ENCODE measurements at regions not wholly inside any gene's neighbourhood (a gene's known extent, or its start where the extent isn't known, plus 50 kb on each side); places are given as distances from the start of the nearest gene placed in this dataset.
A peak's percentile ranks its signal among the peaks of the same experiment; 100 is the strongest.

DNA sequence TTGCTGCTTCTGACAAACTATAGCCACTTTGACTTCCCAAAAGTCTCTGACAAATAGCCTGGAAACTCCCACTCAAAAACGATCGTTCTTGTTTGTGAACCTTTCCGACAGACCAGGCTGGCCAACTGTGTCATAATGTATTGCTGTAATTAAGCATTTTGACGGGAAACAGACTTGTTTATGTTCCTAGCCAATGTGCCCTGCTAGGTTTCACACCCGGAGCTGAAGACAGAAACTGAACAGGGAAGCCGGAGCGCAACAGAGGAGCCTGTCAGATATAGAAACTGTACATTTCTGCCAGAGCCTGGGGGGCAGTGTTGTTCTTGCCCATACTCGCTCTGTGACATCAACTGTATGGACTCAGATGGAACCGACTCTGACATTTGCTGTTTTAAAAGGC lies 55.3 kb upstream of the C7orf33 start (continued):
- no peak for TF ChIP-seq GABPA (IDR thresholded peaks at IDR 0.05; ENCODE audit: low read depth)

DNA sequence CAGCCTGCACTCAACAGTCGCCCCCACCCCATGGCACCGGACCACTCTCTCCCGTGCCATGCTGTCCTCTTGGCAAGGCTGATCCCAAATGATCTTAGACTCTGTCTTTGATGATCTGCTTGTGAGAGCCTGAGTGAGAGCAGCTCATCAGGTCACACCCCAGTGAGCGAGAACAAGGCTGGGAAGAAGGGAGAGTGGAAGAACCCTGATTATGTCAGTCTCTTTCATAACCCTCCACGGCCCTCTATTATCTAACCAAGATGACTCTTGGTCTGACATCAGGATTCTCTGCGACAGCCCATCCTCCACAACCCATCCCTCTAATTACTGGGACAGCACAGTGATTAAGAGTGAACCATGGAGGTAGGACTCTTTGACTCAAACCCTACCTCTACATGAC lies 53.1 kb upstream of the C7orf33 start:
- no peaks in the 10 kb centered on the region for H3K27me3 ChIP-seq (ENCODE audit: insufficient read depth)
- WGBS (ENCODE audit: low lambda C conversion rate) = 86% methylated on average over 6 of the region's 6 CpGs
- no peak overlapping the region for H3K9ac ChIP-seq
- H3K27ac ChIP-seq (ENCODE audit: low read depth in 2 of 2, low read length in 1 of 2) = no peak overlapping the region
- no peak for DNase-seq
- H2AFZ ChIP-seq (ENCODE audit: low read depth) = no peak overlapping the region
- H3K4me2 ChIP-seq = no peak overlapping the region
- ChIA-PET POLR2A (no interaction called here), CTCF (interaction anchor here (1.0 to 3.1 kb wide), 3 partner anchors 10 to 38 kb away, joined by 3 to 18 read pairs (median 5); no protein-coding TSS in a partner anchor)
- H3K9me3 ChIP-seq = no peaks in the 10 kb centered on the region
- peaks cover 11% of the 10 kb centered on the region in 2 experiments; a peak in 3 of 4 replicates for H3K4me1 ChIP-seq (ENCODE audit: control insufficient read depth in 1 of 2, insufficient read depth in 2 of 2, low read depth in 1 of 2, low read length in 1 of 2)
- TF ChIP-seq RXRA (IDR thresholded peaks at IDR 0.05; ENCODE audit: borderline replicate concordance, low read depth) (no peak), SMC3 (IDR thresholded peaks at IDR 0.05; ENCODE audit: low read depth, low read length) (no peak), TEAD4 (IDR thresholded peaks at IDR 0.05; ENCODE audit: borderline replicate concordance, insufficient read depth) (no peak), FOSL2 (IDR thresholded peaks at IDR 0.05; ENCODE audit: borderline replicate concordance, low read depth) (no peak), EZH2phosphoT487 (IDR thresholded peaks at IDR 0.05; ENCODE audit: borderline replicate concordance, low read depth) (no peak), NFIC (IDR thresholded peaks at IDR 0.05; ENCODE audit: borderline replicate concordance) (no peak), JUND (IDR thresholded peaks at IDR 0.05) (no peak)
- TF ChIP-seq, protein P1, sequence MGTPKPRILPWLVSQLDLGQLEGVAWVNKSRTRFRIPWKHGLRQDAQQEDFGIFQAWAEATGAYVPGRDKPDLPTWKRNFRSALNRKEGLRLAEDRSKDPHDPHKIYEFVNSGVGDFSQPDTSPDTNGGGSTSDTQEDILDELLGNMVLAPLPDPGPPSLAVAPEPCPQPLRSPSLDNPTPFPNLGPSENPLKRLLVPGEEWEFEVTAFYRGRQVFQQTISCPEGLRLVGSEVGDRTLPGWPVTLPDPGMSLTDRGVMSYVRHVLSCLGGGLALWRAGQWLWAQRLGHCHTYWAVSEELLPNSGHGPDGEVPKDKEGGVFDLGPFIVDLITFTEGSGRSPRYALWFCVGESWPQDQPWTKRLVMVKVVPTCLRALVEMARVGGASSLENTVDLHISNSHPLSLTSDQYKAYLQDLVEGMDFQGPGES (IDR thresholded peaks at IDR 0.05; ENCODE audit: low read depth, low read length) = no peak
- TF ChIP-seq, protein P2, sequence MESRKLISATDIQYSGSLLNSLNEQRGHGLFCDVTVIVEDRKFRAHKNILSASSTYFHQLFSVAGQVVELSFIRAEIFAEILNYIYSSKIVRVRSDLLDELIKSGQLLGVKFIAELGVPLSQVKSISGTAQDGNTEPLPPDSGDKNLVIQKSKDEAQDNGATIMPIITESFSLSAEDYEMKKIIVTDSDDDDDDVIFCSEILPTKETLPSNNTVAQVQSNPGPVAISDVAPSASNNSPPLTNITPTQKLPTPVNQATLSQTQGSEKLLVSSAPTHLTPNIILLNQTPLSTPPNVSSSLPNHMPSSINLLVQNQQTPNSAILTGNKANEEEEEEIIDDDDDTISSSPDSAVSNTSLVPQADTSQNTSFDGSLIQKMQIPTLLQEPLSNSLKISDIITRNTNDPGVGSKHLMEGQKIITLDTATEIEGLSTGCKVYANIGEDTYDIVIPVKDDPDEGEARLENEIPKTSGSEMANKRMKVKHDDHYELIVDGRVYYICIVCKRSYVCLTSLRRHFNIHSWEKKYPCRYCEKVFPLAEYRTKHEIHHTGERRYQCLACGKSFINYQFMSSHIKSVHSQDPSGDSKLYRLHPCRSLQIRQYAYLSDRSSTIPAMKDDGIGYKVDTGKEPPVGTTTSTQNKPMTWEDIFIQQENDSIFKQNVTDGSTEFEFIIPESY (IDR thresholded peaks at IDR 0.05; ENCODE audit: borderline replicate concordance, low read depth) = no peak
- H3K36me3 ChIP-seq (replicated peaks in 1 of 2; ENCODE audit: control insufficient read depth in 1 of 2, insufficient read depth in 2 of 2, low read length in 1 of 2) = no peaks in the 10 kb centered on the region
- no peaks in the 10 kb centered on the region for H3K79me2 ChIP-seq (ENCODE audit: insufficient read depth)
- no peaks in the 10 kb centered on the region for H3K9me2 ChIP-seq
- H3K4me3 ChIP-seq (ENCODE audit: low read depth in 2 of 2, low read length in 1 of 2) = no peak overlapping the region
- no peaks in the 10 kb centered on the region for H4K20me1 ChIP-seq (ENCODE audit: insufficient read depth)
- H3F3A ChIP-seq (replicated peaks; ENCODE audit: insufficient read depth) = peaks cover 13% of the 10 kb centered on the region

DNA sequence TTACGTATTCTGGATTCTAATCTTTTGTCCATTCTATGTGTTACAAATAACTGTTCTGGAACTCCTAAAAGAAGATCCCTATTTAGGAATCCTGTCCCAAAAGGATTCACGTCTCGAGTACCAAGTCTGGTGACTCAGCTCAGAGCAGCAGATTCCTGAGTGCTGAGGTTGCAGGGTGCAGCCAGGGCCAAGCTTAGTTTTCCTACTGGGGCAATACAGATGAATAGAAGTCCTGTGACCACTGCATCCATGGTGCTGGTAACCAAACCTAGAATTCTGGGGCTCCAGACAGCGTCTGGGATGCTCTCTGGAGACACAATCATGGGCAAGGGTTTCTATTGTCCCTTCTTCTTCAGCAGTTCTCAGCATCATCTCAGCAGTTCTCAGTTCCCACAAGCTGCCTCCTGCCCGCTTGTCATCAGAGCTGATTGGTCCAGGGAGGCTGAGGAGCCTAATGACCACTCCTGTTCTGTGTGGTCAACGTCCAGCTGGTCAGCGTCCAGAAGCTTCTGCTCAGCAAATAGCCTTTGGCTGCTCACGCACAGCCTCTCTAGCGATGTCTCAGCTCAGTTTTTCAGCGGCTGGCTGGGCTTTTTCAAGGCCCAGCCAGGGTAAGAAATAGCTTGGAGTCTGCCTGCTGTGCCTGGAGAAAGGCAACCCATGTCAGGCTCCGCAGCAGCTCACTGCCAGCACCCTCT lies 50.4 kb upstream of the C7orf33 start:
- no peaks in the 10 kb centered on the region for H3K36me3 ChIP-seq (replicated peaks in 1 of 2; ENCODE audit: control insufficient read depth in 1 of 2, insufficient read depth in 2 of 2, low read length in 1 of 2)
- H3F3A ChIP-seq (replicated peaks; ENCODE audit: insufficient read depth) = peaks cover 13% of the 10 kb centered on the region
- H3K9me3 ChIP-seq = no peaks in the 10 kb centered on the region
- H3K9me2 ChIP-seq = no peaks in the 10 kb centered on the region
- H3K27ac ChIP-seq (ENCODE audit: low read depth in 2 of 2, low read length in 1 of 2) = peak overlapping the region in 1 of 2 experiments; percentile 50; a peak in 2 of 4 replicates
- POLR2A ChIA-PET = no interaction called here
- no peak overlapping the region for H3K4me3 ChIP-seq (ENCODE audit: low read depth in 2 of 2, low read length in 1 of 2)
- H2AFZ ChIP-seq (ENCODE audit: low read depth) = peak overlapping the region; percentile 48
- peaks cover 10 to 11% of the 10 kb centered on the region in 2 experiments; a peak in 3 of 4 replicates for H3K4me1 ChIP-seq (ENCODE audit: control insufficient read depth in 1 of 2, insufficient read depth in 2 of 2, low read depth in 1 of 2, low read length in 1 of 2)
- no peaks in the 10 kb centered on the region for H3K79me2 ChIP-seq (ENCODE audit: insufficient read depth)
- WGBS (ENCODE audit: low lambda C conversion rate) = 60% methylated on average over 11 of the region's 11 CpGs
- peak overlapping the region; percentile 41 for H3K4me2 ChIP-seq
- peak; percentile 16 for DNase-seq
- H3K27me3 ChIP-seq (ENCODE audit: insufficient read depth) = no peaks in the 10 kb centered on the region
- CTCF ChIA-PET = interaction anchor here (1.2 to 3.9 kb wide), 5 partner anchors 13 to 426 kb away, joined by 3 to 20 read pairs (median 3); no protein-coding TSS in a partner anchor
- H4K20me1 ChIP-seq (ENCODE audit: insufficient read depth) = no peaks in the 10 kb centered on the region
- H3K9ac ChIP-seq = no peak overlapping the region
- peak in 1 of 2 experiments; percentile 39; a peak in 1 of 4 replicates for TF ChIP-seq EP300 (IDR thresholded peaks at IDR 0.05; ENCODE audit: borderline replicate concordance in 1 of 2, low read depth in 1 of 2, low read length in 1 of 2)
- TF ChIP-seq FOSL2 (IDR thresholded peaks at IDR 0.05; ENCODE audit: borderline replicate concordance, low read depth) = peak; percentile 95; the same call in 1 of the 2 replicates
- TF ChIP-seq JUND (IDR thresholded peaks at IDR 0.05) = peak; percentile 83
- TF ChIP-seq RXRA (IDR thresholded peaks at IDR 0.05; ENCODE audit: borderline replicate concordance, low read depth) = peak; percentile 63; the same call in 1 of the 2 replicates
- peak; percentile 41; the same call in 1 of the 2 replicates for TF ChIP-seq TCF12 (IDR thresholded peaks at IDR 0.05)
- TF ChIP-seq, protein P3, sequence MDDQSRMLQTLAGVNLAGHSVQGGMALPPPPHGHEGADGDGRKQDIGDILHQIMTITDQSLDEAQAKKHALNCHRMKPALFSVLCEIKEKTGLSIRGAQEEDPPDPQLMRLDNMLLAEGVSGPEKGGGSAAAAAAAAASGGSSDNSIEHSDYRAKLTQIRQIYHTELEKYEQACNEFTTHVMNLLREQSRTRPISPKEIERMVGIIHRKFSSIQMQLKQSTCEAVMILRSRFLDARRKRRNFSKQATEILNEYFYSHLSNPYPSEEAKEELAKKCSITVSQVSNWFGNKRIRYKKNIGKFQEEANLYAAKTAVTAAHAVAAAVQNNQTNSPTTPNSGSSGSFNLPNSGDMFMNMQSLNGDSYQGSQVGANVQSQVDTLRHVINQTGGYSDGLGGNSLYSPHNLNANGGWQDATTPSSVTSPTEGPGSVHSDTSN (IDR thresholded peaks at IDR 0.05) = no peak
- no peak for TF ChIP-seq FOXM1 (IDR thresholded peaks at IDR 0.05; ENCODE audit: low read depth)
- TF ChIP-seq NFIC (IDR thresholded peaks at IDR 0.05; ENCODE audit: borderline replicate concordance) = peak; percentile 50; the same call in 1 of the 2 replicates
- TF ChIP-seq, protein P4, sequence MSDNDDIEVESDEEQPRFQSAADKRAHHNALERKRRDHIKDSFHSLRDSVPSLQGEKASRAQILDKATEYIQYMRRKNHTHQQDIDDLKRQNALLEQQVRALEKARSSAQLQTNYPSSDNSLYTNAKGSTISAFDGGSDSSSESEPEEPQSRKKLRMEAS (IDR thresholded peaks at IDR 0.05; ENCODE audit: low read depth) = 0 out of 2 replicates have a peak, but pooled peaks have one; percentile 27

Data from SK-N-SH (cell line).